ENCODE measurements at regions not wholly inside any gene's neighbourhood (a gene's known extent, or its start where the extent isn't known, plus 50 kb on each side); places are given as distances from the start of the nearest gene placed in this dataset.

DNA sequence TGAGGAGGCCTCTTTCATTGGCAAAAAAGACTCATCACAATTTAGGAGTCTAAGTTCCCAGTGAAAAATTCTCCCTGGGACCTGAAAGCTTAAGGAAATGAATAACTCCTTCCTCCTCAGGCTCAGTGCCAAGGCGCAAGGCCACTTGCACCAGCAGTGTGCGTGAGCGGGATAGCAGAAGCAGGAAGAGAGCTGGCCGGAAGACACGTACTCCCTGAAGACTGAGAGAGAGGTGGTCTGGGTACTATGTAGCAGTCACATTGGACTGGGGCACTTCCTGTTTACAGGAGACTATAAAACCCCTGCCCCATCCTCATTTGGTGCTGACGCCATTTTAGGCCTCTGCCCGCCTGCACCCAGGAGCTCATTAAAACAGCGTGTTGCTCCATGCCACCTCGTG, 66.3 kb upstream of the IL33 start:
- Histone ChIP-seq H3K9me3 (replicated peaks; ENCODE audit: control insufficient read depth, insufficient read depth, low read depth, low read length) (no peaks in the 10 kb centered on the region), H3K9me1 (ENCODE audit: control insufficient read depth, insufficient read depth, low read length) (no peaks in the 10 kb centered on the region), H4K20me1 (replicated peaks; ENCODE audit: control insufficient read depth, insufficient read depth, low read length) (no peaks in the 10 kb centered on the region), H3K27ac (ENCODE audit: extremely low read depth, low read depth, low read length) (no peak overlapping the region), H3K4me2 (ENCODE audit: insufficient read depth, low read length) (no peak overlapping the region), H3K27me3 (ENCODE audit: control insufficient read depth in 2 of 2, insufficient read depth in 2 of 2, low read length in 2 of 2) (no peaks in the 10 kb centered on the region), H3K36me3 (ENCODE audit: control insufficient read depth, insufficient read depth, low read length) (no peaks in the 10 kb centered on the region), H3K4me1 (replicated peaks in 1 of 2; ENCODE audit: control insufficient read depth in 2 of 2, insufficient read depth in 2 of 2, low read length in 2 of 2) (no peaks in the 10 kb centered on the region), H3K4me3 (no peak overlapping the region), H2AFZ (ENCODE audit: low read depth, low read length) (peak overlapping the region; percentile 24; the same call in 1 of the 2 replicates), H3K9ac (ENCODE audit: insufficient read depth in 1 of 2, low read depth in 2 of 2, low read length in 2 of 2) (no peak overlapping the region), H3K79me2 (ENCODE audit: control insufficient read depth, insufficient read depth, low read length) (no peaks in the 10 kb centered on the region)
- in situ Hi-C loops (cut with MboI), result no loop called here
- 6% methylated on average over 7 of the region's 9 CpGs for WGBS (ENCODE audit: insufficient coverage, low coverage, missing lambda C conversion rate)
- BruUV-seq (replicated peaks), result no TSS peak
- intact Hi-C loops (cut with micrococcal nuclease), result no loop called here
- DNase-seq (ENCODE audit: extremely low read depth in 1 of 4, low spot score in 3 of 4) (no peak), ATAC-seq (no peak), FAIRE-seq (no peak)
- TF ChIP-seq E2F3 (CRISPR knock-in tag; IDR thresholded peaks at IDR 0.05) (no peak), HLTF (IDR thresholded peaks at IDR 0.05) (no peak), ZNF436 (CRISPR knock-in tag; IDR thresholded peaks at IDR 0.05) (no peak), BRD9 (IDR thresholded peaks at IDR 0.05; ENCODE audit: low read depth, partially characterized antibody) (no peak)
- POLR2A ChIA-PET, result no interaction called here
- CTCF ChIA-PET (ENCODE audit: low intra/inter-chr PET ratio), result no interaction called here

DNA sequence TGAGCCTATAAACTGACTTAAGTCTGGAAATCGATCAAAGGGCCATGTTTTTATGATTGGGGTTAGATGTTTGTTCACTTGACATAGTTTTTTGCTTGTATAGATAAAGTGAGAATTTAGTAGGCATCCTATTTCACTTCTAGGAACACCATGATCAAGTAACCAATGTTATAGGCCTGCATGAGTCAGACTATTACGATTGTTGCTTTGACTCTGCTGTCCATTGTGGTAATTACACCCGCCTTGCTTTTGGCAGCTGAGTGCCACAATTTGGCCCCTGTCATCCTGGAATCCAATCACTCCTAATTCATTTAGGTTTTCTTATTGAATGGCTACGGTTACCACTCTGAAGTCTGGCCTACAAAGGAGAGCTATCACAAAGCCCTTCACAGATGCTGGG, 67.8 kb upstream of the IL33 start:
- ATAC-seq (no peak), DNase-seq (ENCODE audit: extremely low read depth in 1 of 4, low spot score in 3 of 4) (no peak), FAIRE-seq (no peak)
- no peak overlapping the region for H3K4me2 ChIP-seq (ENCODE audit: insufficient read depth, low read length)
- no peaks in the 10 kb centered on the region for H3K36me3 ChIP-seq (ENCODE audit: control insufficient read depth, insufficient read depth, low read length)
- POLR2A ChIA-PET, result no interaction called here
- no peaks in the 10 kb centered on the region for H4K20me1 ChIP-seq (replicated peaks; ENCODE audit: control insufficient read depth, insufficient read depth, low read length)
- no peaks in the 10 kb centered on the region for H3K27me3 ChIP-seq (ENCODE audit: control insufficient read depth in 2 of 2, insufficient read depth in 2 of 2, low read length in 2 of 2)
- H3K79me2 ChIP-seq (ENCODE audit: control insufficient read depth, insufficient read depth, low read length), result no peaks in the 10 kb centered on the region
- no peak overlapping the region for H3K27ac ChIP-seq (ENCODE audit: extremely low read depth, low read depth, low read length)
- no peak overlapping the region for H2AFZ ChIP-seq (ENCODE audit: low read depth, low read length)
- CTCF ChIA-PET (ENCODE audit: low intra/inter-chr PET ratio), result no interaction called here
- H3K4me3 ChIP-seq, result no peak overlapping the region
- no peaks in the 10 kb centered on the region for H3K4me1 ChIP-seq (replicated peaks in 1 of 2; ENCODE audit: control insufficient read depth in 2 of 2, insufficient read depth in 2 of 2, low read length in 2 of 2)
- intact Hi-C loops (cut with micrococcal nuclease), result no loop called here
- H3K9me1 ChIP-seq (ENCODE audit: control insufficient read depth, insufficient read depth, low read length), result no peaks in the 10 kb centered on the region
- no peaks in the 10 kb centered on the region for H3K9me3 ChIP-seq (replicated peaks; ENCODE audit: control insufficient read depth, insufficient read depth, low read depth, low read length)
- 5% methylated on average over 4 of the region's 4 CpGs for WGBS (ENCODE audit: insufficient coverage, low coverage, missing lambda C conversion rate)
- BruUV-seq (replicated peaks), result no TSS peak
- H3K9ac ChIP-seq (ENCODE audit: insufficient read depth in 1 of 2, low read depth in 2 of 2, low read length in 2 of 2), result no peak overlapping the region
- in situ Hi-C loops (cut with MboI), result no loop called here
- TF ChIP-seq, protein P1, sequence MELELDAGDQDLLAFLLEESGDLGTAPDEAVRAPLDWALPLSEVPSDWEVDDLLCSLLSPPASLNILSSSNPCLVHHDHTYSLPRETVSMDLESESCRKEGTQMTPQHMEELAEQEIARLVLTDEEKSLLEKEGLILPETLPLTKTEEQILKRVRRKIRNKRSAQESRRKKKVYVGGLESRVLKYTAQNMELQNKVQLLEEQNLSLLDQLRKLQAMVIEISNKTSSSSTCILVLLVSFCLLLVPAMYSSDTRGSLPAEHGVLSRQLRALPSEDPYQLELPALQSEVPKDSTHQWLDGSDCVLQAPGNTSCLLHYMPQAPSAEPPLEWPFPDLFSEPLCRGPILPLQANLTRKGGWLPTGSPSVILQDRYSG (tag; conservative IDR thresholded peaks at IDR 0.05; ENCODE audit: low read depth), result no peak
- TF ChIP-seq SP1 (CRISPR knock-in tag; IDR thresholded peaks at IDR 0.05), result no peak
- no peak for TF ChIP-seq RAD21 (CRISPR knock-in tag; conservative IDR thresholded peaks at IDR 0.05 in 1 of 2, IDR thresholded peaks at IDR 0.05 in 1 of 2)
- no peak for TF ChIP-seq MTA2 (IDR thresholded peaks at IDR 0.05; ENCODE audit: low read depth)
- TF ChIP-seq TCF7 (IDR thresholded peaks at IDR 0.05; ENCODE audit: borderline replicate concordance), result no peak
- TF ChIP-seq, protein P2, sequence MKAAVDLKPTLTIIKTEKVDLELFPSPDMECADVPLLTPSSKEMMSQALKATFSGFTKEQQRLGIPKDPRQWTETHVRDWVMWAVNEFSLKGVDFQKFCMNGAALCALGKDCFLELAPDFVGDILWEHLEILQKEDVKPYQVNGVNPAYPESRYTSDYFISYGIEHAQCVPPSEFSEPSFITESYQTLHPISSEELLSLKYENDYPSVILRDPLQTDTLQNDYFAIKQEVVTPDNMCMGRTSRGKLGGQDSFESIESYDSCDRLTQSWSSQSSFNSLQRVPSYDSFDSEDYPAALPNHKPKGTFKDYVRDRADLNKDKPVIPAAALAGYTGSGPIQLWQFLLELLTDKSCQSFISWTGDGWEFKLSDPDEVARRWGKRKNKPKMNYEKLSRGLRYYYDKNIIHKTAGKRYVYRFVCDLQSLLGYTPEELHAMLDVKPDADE (conservative IDR thresholded peaks at IDR 0.05; ENCODE audit: control insufficient read depth, low read depth, low read length), result no peak
